CD4-positive, alpha-beta memory T cell (primary cell): ENCODE measurements at regions not wholly inside any gene's neighbourhood (a gene's known extent, or its start where the extent isn't known, plus 50 kb on each side); places are given as distances from the start of the nearest gene placed in this dataset. TPM values are rescaled to one million over a fixed set of nuclear protein-coding genes. Genes with fewer than 3 reads are reported as not detected.

Experiments
- microRNA-seq: library from miRNA; unstranded; fragments of <30 nt; microRNA quantifications from one replicate; pipeline ENCODE4 v1.2.0, GENCODE V29; 2021; ENCODE audit warnings: borderline replicate concordance, borderline number of aligned reads, borderline microRNAs expressed, mixed read lengths

Small RNAs in the stretch of these regions (microRNA-seq; reads per million reads assigned to microRNA genes)
- gene MIR184 = not detected
